OCI-LY1 (cell line): ENCODE measurements at regions not wholly inside any gene's neighbourhood (a gene's known extent, or its start where the extent isn't known, plus 50 kb on each side); places are given as distances from the start of the nearest gene placed in this dataset.

Experiments used
- H2AFZ ChIP-seq: fragments of 200-600 bp; sonication (generic), shearing (Covaris generic); 2 replicates; pipeline ENCODE4 v1.6.0; 2014; ENCODE audit warnings: antibody characterized with exemption, mild to moderate bottlenecking, low read length
- H3F3A ChIP-seq: fragments of 200-600 bp; sonication (generic), shearing (Covaris generic); 2 replicates; pipeline ENCODE4 v1.6.0; 2014; ENCODE audit warnings: mild to moderate bottlenecking, antibody characterized with exemption, low read length, moderate library complexity; ENCODE audit not compliant: insufficient read depth
- H3K27ac ChIP-seq: fragments of 200-600 bp; sonication (generic); 2 replicates; pipeline ENCODE4 v1.5.1; 2014; ENCODE audit warnings: low read length, mixed run types, mild to moderate bottlenecking, low read depth; ENCODE audit not compliant: poor library complexity, severe bottlenecking
- H3K27me3 ChIP-seq: fragments of 200-600 bp; sonication (generic); 2 replicates; pipeline ENCODE4 v1.6.0; 2014; ENCODE audit warnings: antibody characterized with exemption, mild to moderate bottlenecking, low read length, moderate library complexity; ENCODE audit not compliant: insufficient read depth
- H3K36me3 ChIP-seq: fragments of 200-600 bp; sonication (generic); 2 replicates; pipeline ENCODE4 v1.6.1; 2014; ENCODE audit warnings: mild to moderate bottlenecking, antibody characterized with exemption, low read length, moderate library complexity, mixed read lengths; ENCODE audit not compliant: insufficient read depth
- H3K4me1 ChIP-seq: fragments of 200-600 bp; sonication (generic); 2 replicates; pipeline ENCODE4 v1.5.1; 2014; ENCODE audit warnings: mild to moderate bottlenecking, low read length, moderate library complexity; ENCODE audit not compliant: insufficient read depth, severe bottlenecking
- H3K4me2 ChIP-seq: fragments of 200-600 bp; sonication (generic), shearing (Covaris generic); 2 replicates; pipeline ENCODE4 v1.6.1; 2014; ENCODE audit warnings: low read length
- H3K4me3 ChIP-seq: fragments of 200-600 bp; sonication (generic); 2 replicates; pipeline ENCODE4 v1.5.1; 2014; ENCODE audit warnings: low read length, low read depth, mild to moderate bottlenecking, mixed read lengths; ENCODE audit not compliant: poor library complexity, severe bottlenecking
- H3K79me2 ChIP-seq: fragments of 200-600 bp; shearing (Covaris generic); 2 replicates; pipeline ENCODE4 v1.6.1; 2016; ENCODE audit warnings: mixed run types, low read length, mixed read lengths; ENCODE audit not compliant: insufficient read depth
- H3K9ac ChIP-seq: fragments of 200-600 bp; sonication (generic), shearing (Covaris generic); 2 replicates; pipeline ENCODE4 v1.6.1; 2014; ENCODE audit warnings: mild to moderate bottlenecking, low read length, mixed read lengths
- H3K9me2 ChIP-seq: fragments of 200-600 bp; sonication (generic), shearing (Covaris generic); 2 replicates; pipeline ENCODE4 v1.6.1; 2014; ENCODE audit warnings: low read depth, mild to moderate bottlenecking, low read length, mixed read lengths
- H3K9me3 ChIP-seq: fragments of 200-600 bp; shearing (Covaris generic); 2 replicates; pipeline ENCODE4 v1.6.1; 2014; ENCODE audit warnings: low read length, mixed read lengths
- H4K20me1 ChIP-seq: fragments of 200-600 bp; sonication (generic), shearing (Covaris generic); 2 replicates; pipeline ENCODE4 v1.6.0; 2016; ENCODE audit warnings: mild to moderate bottlenecking, low read length; ENCODE audit not compliant: insufficient read depth
- EZH2 ChIP-seq: fragments of 200-600 bp; sonication (generic), shearing (Covaris generic); IDR thresholded peaks from 2 replicates; pipeline ENCODE4 v1.8.0; 2017; ENCODE audit warnings: borderline replicate concordance, mixed run types, mild to moderate bottlenecking, antibody characterized with exemption, low read length, moderate library complexity, mixed read lengths
- TF ChIP-seq, protein P1 (sequence below): fragments of 200-600 bp; sonication (generic), shearing (Covaris generic); IDR thresholded peaks from 2 replicates; pipeline ENCODE4 v1.5.1; 2017; ENCODE audit warnings: mild to moderate bottlenecking, antibody characterized with exemption, low read length, moderate library complexity, mixed read lengths

- H3K4me1 ChIP-seq = no peaks in the 10 kb centered on the region
- H3K27me3 ChIP-seq = no peaks in the 10 kb centered on the region
- H3K27ac ChIP-seq = no peak overlapping the region
- no peaks in the 10 kb centered on the region for H3K36me3 ChIP-seq
- no peaks in the 10 kb centered on the region for H3K79me2 ChIP-seq
- no peak overlapping the region for H3K4me2 ChIP-seq
- H3K9me3 ChIP-seq = no peaks in the 10 kb centered on the region
- no peaks in the 10 kb centered on the region for H4K20me1 ChIP-seq
- H3K4me3 ChIP-seq = no peak overlapping the region
- no peaks in the 10 kb centered on the region for H3F3A ChIP-seq
- no peak overlapping the region for H3K9ac ChIP-seq
- H3K9me2 ChIP-seq = no peaks in the 10 kb centered on the region
- H2AFZ ChIP-seq = no peak overlapping the region
- no peak for TF ChIP-seq EZH2
Observed at GRCh38 chr15:81728726-81729125, 317.1 kb downstream of the MEX3B start.

DNA sequence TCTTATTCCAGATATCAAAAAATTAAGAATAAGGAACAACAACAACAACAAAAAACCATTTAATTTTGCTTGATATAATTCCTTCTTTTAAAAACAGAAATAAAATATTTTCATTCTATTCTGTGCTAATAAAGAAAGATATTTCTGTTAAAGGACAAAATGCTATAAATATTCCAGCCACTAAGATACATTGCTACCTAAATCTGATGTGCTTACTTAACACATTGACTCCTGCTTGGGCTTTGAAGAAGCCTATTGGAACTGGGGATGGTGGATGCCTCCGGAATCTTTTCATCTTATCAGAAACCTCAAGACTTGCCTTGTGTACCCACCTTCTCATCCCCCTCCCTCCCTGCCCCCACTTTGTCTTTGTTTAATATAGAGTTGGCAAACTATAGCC lies 320.2 kb downstream of the MEX3B start:
- Histone ChIP-seq H4K20me1 (no peaks in the 10 kb centered on the region), H3K36me3 (no peaks in the 10 kb centered on the region), H3K27ac (no peak overlapping the region), H3K9me2 (no peaks in the 10 kb centered on the region), H3K4me1 (no peaks in the 10 kb centered on the region), H3F3A (no peaks in the 10 kb centered on the region), H2AFZ (no peak overlapping the region), H3K9me3 (no peaks in the 10 kb centered on the region), H3K4me2 (no peak overlapping the region), H3K9ac (no peak overlapping the region), H3K79me2 (no peaks in the 10 kb centered on the region), H3K4me3 (no peak overlapping the region), H3K27me3 (no peaks in the 10 kb centered on the region)
- TF ChIP-seq, protein P1, sequence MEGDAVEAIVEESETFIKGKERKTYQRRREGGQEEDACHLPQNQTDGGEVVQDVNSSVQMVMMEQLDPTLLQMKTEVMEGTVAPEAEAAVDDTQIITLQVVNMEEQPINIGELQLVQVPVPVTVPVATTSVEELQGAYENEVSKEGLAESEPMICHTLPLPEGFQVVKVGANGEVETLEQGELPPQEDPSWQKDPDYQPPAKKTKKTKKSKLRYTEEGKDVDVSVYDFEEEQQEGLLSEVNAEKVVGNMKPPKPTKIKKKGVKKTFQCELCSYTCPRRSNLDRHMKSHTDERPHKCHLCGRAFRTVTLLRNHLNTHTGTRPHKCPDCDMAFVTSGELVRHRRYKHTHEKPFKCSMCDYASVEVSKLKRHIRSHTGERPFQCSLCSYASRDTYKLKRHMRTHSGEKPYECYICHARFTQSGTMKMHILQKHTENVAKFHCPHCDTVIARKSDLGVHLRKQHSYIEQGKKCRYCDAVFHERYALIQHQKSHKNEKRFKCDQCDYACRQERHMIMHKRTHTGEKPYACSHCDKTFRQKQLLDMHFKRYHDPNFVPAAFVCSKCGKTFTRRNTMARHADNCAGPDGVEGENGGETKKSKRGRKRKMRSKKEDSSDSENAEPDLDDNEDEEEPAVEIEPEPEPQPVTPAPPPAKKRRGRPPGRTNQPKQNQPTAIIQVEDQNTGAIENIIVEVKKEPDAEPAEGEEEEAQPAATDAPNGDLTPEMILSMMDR = no peak
- TF ChIP-seq EZH2 = no peak

- H3K27ac ChIP-seq = no peak overlapping the region
- no peaks in the 10 kb centered on the region for H3K9me2 ChIP-seq
- no peaks in the 10 kb centered on the region for H3K4me1 ChIP-seq
- no peak overlapping the region for H3K9ac ChIP-seq
- no peaks in the 10 kb centered on the region for H3F3A ChIP-seq
- no peak overlapping the region for H3K4me2 ChIP-seq
- TF ChIP-seq, protein P1 = no peak
- TF ChIP-seq EZH2 = no peak
- H3K36me3 ChIP-seq = no peaks in the 10 kb centered on the region
- no peaks in the 10 kb centered on the region for H3K27me3 ChIP-seq
- H2AFZ ChIP-seq = no peak overlapping the region
- H4K20me1 ChIP-seq = no peaks in the 10 kb centered on the region
- no peaks in the 10 kb centered on the region for H3K9me3 ChIP-seq
- H3K4me3 ChIP-seq = no peak overlapping the region
- H3K79me2 ChIP-seq = no peaks in the 10 kb centered on the region
Observed at GRCh38 chr15:81724536-81724935, 321.3 kb downstream of the MEX3B start.

DNA sequence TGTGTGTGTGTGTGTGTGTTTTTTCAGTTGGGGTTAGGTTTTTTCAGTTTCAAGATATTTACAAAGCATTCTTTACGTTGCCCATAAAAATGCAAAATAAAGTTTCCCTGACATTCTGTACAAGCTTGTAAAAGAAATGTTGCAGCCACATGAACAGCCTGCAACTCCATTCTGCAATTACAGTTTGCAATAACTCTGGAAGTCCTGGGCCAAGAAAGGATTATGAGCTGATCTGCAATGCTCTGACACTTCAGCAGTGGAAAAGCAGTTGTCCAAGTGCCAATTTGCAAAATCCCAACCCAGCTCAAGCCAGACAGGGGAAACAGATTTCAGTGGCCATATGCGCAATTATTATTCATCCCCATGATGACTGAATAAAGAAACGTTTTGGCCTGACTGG lies 322.1 kb downstream of the MEX3B start:
- Histone ChIP-seq H2AFZ (no peak overlapping the region), H3K4me1 (no peaks in the 10 kb centered on the region), H3F3A (no peaks in the 10 kb centered on the region), H3K4me2 (no peak overlapping the region), H3K9me3 (no peaks in the 10 kb centered on the region), H3K27me3 (no peaks in the 10 kb centered on the region), H4K20me1 (no peaks in the 10 kb centered on the region), H3K9ac (no peak overlapping the region), H3K27ac (no peak overlapping the region), H3K79me2 (no peaks in the 10 kb centered on the region), H3K36me3 (no peaks in the 10 kb centered on the region), H3K4me3 (no peak overlapping the region), H3K9me2 (no peaks in the 10 kb centered on the region)
- TF ChIP-seq, protein P1 = no peak
- no peak for TF ChIP-seq EZH2
